ENCODE measurements at regions not wholly inside any gene's neighbourhood (a gene's known extent, or its start where the extent isn't known, plus 50 kb on each side); places are given as distances from the start of the nearest gene placed in this dataset.

DNA sequence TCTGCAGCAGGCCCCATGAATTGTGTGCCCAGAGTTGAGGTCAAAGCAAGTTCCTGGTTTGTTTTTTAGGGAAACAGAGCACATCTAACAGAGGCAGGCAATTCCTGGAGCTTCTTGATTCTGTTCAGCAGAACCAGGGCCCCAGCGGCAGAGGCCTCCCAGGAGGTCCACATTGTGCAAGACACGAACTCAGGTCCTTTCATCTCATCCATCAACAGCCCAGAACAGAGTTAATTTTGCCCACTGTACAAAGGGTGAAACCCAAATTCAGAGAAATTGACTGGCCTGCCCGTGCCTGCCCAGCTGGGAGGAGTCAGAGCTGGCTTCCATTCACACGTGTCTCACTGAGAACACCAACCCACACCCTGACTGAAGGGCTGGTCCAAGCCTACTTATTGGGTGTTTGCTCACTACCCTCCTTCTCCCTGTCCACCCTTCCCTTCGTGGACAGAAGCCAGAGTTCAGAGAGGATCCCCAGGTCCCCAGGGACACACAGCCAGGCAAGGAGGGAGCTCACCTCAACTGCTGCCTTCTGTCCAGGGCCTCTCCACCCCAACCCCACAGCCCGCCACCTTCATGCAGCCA is 607.1 kb downstream of the TBC1D22A start:
- TF ChIP-seq ARNTL (CRISPR knock-in tag; IDR thresholded peaks at IDR 0.05; ENCODE audit: borderline replicate concordance, low read depth) (no peak), CSDC2 (CRISPR knock-in tag; IDR thresholded peaks at IDR 0.05) (no peak), TOX (CRISPR knock-in tag; IDR thresholded peaks at IDR 0.05; ENCODE audit: borderline replicate concordance) (no peak), ESRRG (CRISPR knock-in tag; IDR thresholded peaks at IDR 0.05) (no peak), TCF4 (CRISPR knock-in tag; IDR thresholded peaks at IDR 0.05; ENCODE audit: borderline replicate concordance) (no peak), GLIS3 (CRISPR knock-in tag; IDR thresholded peaks at IDR 0.05) (no peak), BACH2 (CRISPR knock-in tag; IDR thresholded peaks at IDR 0.05; ENCODE audit: borderline replicate concordance) (no peak)
- TF ChIP-seq, protein P1, sequence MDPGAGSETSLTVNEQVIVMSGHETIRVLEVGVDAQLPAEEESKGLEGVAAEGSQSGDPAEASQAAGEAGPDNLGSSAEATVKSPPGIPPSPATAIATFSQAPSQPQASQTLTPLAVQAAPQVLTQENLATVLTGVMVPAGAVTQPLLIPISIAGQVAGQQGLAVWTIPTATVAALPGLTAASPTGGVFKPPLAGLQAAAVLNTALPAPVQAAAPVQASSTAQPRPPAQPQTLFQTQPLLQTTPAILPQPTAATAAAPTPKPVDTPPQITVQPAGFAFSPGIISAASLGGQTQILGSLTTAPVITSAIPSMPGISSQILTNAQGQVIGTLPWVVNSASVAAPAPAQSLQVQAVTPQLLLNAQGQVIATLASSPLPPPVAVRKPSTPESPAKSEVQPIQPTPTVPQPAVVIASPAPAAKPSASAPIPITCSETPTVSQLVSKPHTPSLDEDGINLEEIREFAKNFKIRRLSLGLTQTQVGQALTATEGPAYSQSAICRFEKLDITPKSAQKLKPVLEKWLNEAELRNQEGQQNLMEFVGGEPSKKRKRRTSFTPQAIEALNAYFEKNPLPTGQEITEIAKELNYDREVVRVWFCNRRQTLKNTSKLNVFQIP (CRISPR knock-in tag; IDR thresholded peaks at IDR 0.05; ENCODE audit: borderline replicate concordance, low read depth) = no peak
- TF ChIP-seq, protein P2, sequence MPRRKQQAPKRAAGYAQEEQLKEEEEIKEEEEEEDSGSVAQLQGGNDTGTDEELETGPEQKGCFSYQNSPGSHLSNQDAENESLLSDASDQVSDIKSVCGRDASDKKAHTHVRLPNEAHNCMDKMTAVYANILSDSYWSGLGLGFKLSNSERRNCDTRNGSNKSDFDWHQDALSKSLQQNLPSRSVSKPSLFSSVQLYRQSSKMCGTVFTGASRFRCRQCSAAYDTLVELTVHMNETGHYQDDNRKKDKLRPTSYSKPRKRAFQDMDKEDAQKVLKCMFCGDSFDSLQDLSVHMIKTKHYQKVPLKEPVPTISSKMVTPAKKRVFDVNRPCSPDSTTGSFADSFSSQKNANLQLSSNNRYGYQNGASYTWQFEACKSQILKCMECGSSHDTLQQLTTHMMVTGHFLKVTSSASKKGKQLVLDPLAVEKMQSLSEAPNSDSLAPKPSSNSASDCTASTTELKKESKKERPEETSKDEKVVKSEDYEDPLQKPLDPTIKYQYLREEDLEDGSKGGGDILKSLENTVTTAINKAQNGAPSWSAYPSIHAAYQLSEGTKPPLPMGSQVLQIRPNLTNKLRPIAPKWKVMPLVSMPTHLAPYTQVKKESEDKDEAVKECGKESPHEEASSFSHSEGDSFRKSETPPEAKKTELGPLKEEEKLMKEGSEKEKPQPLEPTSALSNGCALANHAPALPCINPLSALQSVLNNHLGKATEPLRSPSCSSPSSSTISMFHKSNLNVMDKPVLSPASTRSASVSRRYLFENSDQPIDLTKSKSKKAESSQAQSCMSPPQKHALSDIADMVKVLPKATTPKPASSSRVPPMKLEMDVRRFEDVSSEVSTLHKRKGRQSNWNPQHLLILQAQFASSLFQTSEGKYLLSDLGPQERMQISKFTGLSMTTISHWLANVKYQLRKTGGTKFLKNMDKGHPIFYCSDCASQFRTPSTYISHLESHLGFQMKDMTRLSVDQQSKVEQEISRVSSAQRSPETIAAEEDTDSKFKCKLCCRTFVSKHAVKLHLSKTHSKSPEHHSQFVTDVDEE (CRISPR knock-in tag; IDR thresholded peaks at IDR 0.05) = no peak
- TF ChIP-seq, protein P3, sequence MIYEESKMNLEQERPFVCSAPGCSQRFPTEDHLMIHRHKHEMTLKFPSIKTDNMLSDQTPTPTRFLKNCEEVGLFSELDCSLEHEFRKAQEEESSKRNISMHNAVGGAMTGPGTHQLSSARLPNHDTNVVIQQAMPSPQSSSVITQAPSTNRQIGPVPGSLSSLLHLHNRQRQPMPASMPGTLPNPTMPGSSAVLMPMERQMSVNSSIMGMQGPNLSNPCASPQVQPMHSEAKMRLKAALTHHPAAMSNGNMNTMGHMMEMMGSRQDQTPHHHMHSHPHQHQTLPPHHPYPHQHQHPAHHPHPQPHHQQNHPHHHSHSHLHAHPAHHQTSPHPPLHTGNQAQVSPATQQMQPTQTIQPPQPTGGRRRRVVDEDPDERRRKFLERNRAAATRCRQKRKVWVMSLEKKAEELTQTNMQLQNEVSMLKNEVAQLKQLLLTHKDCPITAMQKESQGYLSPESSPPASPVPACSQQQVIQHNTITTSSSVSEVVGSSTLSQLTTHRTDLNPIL (CRISPR knock-in tag; IDR thresholded peaks at IDR 0.05; ENCODE audit: low read depth) = no peak
- ATAC-seq = no peak

DNA sequence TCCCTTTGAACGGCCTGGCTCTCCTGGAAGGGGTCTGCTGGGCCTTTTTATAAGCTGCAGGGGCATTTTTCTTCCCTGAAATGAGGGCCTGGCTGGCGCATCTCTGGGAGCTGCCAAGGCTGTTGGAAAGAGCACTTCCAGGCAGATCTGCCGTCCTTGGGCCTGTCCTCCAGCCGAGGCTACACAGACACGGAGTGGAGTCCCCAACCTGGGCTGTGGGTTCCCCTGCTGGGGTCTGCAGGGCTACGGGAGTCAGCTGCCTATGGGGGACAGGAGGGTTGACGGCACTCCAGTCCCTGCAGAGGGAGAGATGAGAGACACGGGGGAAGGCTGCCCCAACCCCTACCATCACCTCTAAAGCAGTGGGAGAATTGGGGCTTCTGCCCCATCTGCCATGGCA is 606.6 kb downstream of the TBC1D22A start:
- no peak for ATAC-seq
- no peak for TF ChIP-seq GLIS3 (CRISPR knock-in tag; IDR thresholded peaks at IDR 0.05)
- no peak for TF ChIP-seq PPARA (CRISPR knock-in tag; IDR thresholded peaks at IDR 0.05; ENCODE audit: borderline replicate concordance)
- TF ChIP-seq ZNF8 (CRISPR knock-in tag; IDR thresholded peaks at IDR 0.05) = no peak
- no peak for TF ChIP-seq ISL1 (CRISPR knock-in tag; IDR thresholded peaks at IDR 0.05)
- TF ChIP-seq, protein P1 (CRISPR knock-in tag; IDR thresholded peaks at IDR 0.05; ENCODE audit: borderline replicate concordance, low read depth) = no peak
- TF ChIP-seq, protein P4, sequence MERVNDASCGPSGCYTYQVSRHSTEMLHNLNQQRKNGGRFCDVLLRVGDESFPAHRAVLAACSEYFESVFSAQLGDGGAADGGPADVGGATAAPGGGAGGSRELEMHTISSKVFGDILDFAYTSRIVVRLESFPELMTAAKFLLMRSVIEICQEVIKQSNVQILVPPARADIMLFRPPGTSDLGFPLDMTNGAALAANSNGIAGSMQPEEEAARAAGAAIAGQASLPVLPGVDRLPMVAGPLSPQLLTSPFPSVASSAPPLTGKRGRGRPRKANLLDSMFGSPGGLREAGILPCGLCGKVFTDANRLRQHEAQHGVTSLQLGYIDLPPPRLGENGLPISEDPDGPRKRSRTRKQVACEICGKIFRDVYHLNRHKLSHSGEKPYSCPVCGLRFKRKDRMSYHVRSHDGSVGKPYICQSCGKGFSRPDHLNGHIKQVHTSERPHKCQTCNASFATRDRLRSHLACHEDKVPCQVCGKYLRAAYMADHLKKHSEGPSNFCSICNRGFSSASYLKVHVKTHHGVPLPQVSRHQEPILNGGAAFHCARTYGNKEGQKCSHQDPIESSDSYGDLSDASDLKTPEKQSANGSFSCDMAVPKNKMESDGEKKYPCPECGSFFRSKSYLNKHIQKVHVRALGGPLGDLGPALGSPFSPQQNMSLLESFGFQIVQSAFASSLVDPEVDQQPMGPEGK (CRISPR knock-in tag; IDR thresholded peaks at IDR 0.05; ENCODE audit: borderline replicate concordance) = no peak
- TF ChIP-seq CSDC2 (CRISPR knock-in tag; IDR thresholded peaks at IDR 0.05) = no peak
- TF ChIP-seq RARB (CRISPR knock-in tag; IDR thresholded peaks at IDR 0.05) = no peak
- no peak for TF ChIP-seq ZC3H10 (CRISPR knock-in tag; IDR thresholded peaks at IDR 0.05)
- no peak for TF ChIP-seq ARNTL (CRISPR knock-in tag; IDR thresholded peaks at IDR 0.05; ENCODE audit: borderline replicate concordance, low read depth)
- TF ChIP-seq ZFP3 (CRISPR knock-in tag; IDR thresholded peaks at IDR 0.05) = no peak
- no peak for TF ChIP-seq TCF4 (CRISPR knock-in tag; IDR thresholded peaks at IDR 0.05; ENCODE audit: borderline replicate concordance)
- no peak for TF ChIP-seq OSR1 (CRISPR knock-in tag; IDR thresholded peaks at IDR 0.05)
- TF ChIP-seq, protein P2 (CRISPR knock-in tag; IDR thresholded peaks at IDR 0.05) = no peak
- TF ChIP-seq ZNF70 (CRISPR knock-in tag; IDR thresholded peaks at IDR 0.05) = no peak
- TF ChIP-seq, protein P5, sequence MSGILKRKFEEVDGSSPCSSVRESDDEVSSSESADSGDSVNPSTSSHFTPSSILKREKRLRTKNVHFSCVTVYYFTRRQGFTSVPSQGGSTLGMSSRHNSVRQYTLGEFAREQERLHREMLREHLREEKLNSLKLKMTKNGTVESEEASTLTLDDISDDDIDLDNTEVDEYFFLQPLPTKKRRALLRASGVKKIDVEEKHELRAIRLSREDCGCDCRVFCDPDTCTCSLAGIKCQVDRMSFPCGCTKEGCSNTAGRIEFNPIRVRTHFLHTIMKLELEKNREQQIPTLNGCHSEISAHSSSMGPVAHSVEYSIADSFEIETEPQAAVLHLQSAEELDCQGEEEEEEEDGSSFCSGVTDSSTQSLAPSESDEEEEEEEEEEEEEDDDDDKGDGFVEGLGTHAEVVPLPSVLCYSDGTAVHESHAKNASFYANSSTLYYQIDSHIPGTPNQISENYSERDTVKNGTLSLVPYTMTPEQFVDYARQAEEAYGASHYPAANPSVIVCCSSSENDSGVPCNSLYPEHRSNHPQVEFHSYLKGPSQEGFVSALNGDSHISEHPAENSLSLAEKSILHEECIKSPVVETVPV (CRISPR knock-in tag; IDR thresholded peaks at IDR 0.05) = no peak
- no peak for TF ChIP-seq SNAI2 (CRISPR knock-in tag; IDR thresholded peaks at IDR 0.05)
- no peak for TF ChIP-seq BACH2 (CRISPR knock-in tag; IDR thresholded peaks at IDR 0.05; ENCODE audit: borderline replicate concordance)
- TF ChIP-seq, protein P3 (CRISPR knock-in tag; IDR thresholded peaks at IDR 0.05; ENCODE audit: low read depth) = no peak

Data from SK-N-SH treated with all-trans-retinoic acid at 6 μM for 48 hours (cell line).